ENCODE measurements at regions not wholly inside any gene's neighbourhood (a gene's known extent, or its start where the extent isn't known, plus 50 kb on each side); places are given as distances from the start of the nearest gene placed in this dataset.
"Not testable (repeated sequence)": the region's sequence is repeated elsewhere in the genome, so short reads cannot be mapped to it uniquely, and the experiment has no call there.

DNA sequence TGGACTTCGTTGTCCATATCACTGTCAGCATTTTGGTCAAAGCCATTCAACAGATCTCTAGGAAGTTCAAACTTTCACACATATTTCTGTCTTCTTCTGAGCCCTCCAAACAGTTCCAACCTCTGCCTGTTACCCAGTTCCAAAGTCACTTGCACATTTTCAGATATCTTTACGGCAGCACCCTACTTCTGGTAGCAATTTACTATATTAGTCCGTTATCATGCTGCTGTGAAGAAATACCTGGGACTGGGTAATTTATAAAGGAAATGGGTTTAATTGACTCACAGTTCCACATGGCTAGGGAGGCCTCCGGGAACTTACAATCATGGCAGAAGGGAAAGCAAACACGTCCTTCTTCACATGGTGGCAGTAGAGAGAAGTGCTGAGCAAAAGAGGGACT, 60.6 kb upstream of the HGFAC start:
- H3K4me1 ChIP-seq (ENCODE audit: control insufficient read depth, insufficient read depth, low read length), result peaks cover 11% of the 10 kb centered on the region
- not testable (repeated sequence) for DNase-seq; H3K36me3 ChIP-seq (ENCODE audit: control insufficient read depth, insufficient read depth, low read length); H3K9me3 ChIP-seq (replicated peaks; ENCODE audit: control insufficient read depth, low read depth, low read length); H3K27me3 ChIP-seq (ENCODE audit: control insufficient read depth, insufficient read depth, low read length); H3K27ac ChIP-seq (ENCODE audit: low read length); H3K4me3 ChIP-seq (ENCODE audit: low read length)
- WGBS (ENCODE audit: insufficient coverage), result 89% methylated on average over 3 of the region's 5 CpGs

DNA sequence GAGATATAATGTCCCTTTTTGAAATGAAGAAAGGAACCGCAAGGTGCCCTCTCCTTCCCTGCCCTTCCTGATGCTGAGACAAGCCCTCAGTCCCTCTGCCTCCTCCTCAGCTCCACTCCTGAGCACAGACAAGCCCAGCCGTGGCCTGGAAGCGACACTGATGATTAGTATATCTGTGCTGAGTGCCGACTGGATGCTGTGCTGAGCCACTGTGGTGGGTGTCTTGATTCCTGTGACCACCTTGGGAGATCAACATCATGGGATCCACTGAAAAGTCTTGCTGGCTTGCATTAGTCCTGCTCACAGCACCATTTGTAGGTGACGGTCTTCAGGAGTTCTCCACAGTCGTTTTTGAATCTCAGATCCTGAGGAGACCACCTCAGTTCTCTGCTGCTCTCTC, 59.5 kb upstream of the HGFAC start:
- Histone ChIP-seq H3K27ac (ENCODE audit: low read length) (no peak overlapping the region), H3K4me1 (ENCODE audit: control insufficient read depth, insufficient read depth, low read length) (peaks cover 11% of the 10 kb centered on the region), H3K4me3 (ENCODE audit: low read length) (no peak overlapping the region), H3K36me3 (ENCODE audit: control insufficient read depth, insufficient read depth, low read length) (peaks cover 3% of the 10 kb centered on the region), H3K27me3 (ENCODE audit: control insufficient read depth, insufficient read depth, low read length) (no peaks in the 10 kb centered on the region), H3K9me3 (replicated peaks; ENCODE audit: control insufficient read depth, low read depth, low read length) (peaks cover 8% of the 10 kb centered on the region)
- DNase-seq, result no peak
- 58% methylated on average over 2 of the region's 6 CpGs for WGBS (ENCODE audit: insufficient coverage)

DNA sequence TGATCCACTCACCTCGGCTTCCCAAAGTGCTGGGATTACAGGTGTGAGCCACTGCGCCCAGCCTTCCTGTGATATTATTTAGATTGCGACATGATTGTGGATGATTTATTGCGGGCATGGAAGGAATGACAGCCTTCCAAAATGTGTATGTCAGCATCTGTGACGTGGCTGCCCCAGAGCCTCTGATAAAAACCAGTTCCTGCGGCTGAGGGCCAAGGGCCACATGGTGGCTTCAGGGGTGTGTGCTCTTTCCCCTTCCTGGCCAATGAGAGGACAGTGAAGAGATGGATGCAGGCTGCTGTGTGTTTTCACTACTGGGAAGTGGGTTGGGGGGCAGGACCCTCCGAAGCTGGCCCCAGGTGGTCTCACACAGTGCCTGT, 57.4 kb upstream of the HGFAC start:
- Histone ChIP-seq H3K27me3 (ENCODE audit: control insufficient read depth, insufficient read depth, low read length) (no peaks in the 10 kb centered on the region), H3K4me1 (ENCODE audit: control insufficient read depth, insufficient read depth, low read length) (peaks cover 29% of the 10 kb centered on the region), H3K4me3 (ENCODE audit: low read length) (no peak overlapping the region), H3K36me3 (ENCODE audit: control insufficient read depth, insufficient read depth, low read length) (no peaks in the 10 kb centered on the region), H3K27ac (ENCODE audit: low read length) (no peak overlapping the region), H3K9me3 (replicated peaks; ENCODE audit: control insufficient read depth, low read depth, low read length) (peaks cover 8% of the 10 kb centered on the region)
- 94% methylated on average over 7 of the region's 7 CpGs for WGBS (ENCODE audit: insufficient coverage)
- no peak for DNase-seq

DNA sequence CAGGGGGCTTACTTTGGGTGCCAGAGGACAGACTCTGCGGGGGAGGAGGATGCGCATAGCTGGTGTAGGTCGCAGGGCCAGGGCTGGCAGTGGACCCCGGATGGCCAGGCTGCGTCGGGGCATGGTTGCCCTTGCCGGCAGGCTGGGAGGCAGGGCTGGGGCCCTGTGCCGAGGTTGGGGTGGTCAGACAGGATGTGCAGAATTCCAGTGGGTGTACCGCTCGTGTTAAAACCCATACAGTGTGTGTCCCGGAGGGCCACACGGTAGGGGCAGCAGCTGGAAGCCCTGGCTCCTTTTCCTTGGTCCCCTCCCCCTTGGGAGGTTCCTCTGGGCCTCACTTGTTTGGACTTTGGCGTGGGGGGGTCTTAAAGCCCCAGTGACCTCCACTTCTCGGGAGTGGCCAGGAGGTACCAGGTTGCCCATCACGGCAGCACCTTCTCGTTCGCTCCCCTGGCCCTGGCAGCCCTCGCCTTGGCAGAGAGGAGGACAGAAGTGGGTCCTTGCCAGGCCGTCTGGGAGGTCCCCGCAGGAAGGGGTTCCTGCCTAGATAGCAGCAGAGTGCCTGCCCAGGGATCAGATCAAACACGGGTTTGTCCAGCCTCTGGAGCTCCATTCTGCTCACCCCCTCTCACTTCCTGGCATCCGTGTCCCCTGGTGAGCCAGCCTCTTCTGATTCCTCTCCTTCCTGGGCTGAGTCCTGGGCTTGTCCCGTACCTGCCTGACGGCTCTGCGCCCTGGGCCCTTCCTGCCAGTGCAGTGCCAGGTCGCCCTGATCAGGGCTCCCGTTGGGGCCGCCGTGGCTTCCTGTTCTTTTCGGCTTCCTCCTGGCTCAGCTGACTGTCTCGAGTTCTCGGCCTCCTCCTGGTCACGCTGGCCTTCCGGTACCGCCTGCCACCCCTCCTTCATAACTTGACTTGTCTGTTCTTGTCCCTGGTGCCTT, 56.7 kb upstream of the HGFAC start:
- 73% methylated on average over 34 of the region's 35 CpGs for WGBS (ENCODE audit: insufficient coverage)

DNA sequence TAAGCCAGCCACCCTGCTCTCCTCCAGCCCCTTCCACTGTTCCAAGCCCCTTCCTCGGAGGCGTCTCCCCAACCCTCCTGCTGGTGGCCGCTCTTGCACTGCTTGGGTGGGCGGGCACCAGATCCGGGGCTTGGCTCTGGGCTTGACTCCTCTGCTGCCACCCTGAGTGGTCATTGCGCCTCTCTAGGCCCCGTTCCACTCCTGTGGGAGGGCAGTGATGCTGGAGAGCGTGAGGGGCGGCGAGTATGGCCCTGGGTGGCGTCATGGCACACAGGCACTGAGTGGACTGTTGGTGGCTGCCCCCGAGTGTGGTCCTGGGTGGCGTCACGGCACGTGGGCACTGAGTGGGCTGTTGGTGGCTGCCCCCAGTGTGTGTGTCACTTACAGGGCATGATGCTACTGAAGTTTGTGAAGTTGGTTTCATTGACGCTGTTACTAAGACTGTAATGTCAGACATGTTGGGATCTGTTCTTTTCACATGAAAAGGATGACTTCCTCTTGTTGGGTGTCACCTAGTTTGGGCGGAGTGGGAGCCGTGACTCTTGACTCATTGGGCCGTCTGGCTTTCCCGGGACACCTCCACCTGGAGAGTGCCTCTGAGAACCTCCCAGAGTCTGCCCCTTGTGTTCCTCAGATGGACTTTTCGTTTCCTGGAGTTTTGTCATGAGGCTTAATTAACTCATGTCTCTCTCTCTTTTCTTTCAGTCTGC, 55.9 kb upstream of the HGFAC start:
- no peak overlapping the region for H3K4me3 ChIP-seq (ENCODE audit: low read length)
- H3K27ac ChIP-seq (ENCODE audit: low read length), result peak overlapping the region; percentile 49

More for the DNA sequence above, 56.7 kb upstream of the HGFAC start:
- H3K4me1 ChIP-seq (ENCODE audit: control insufficient read depth, insufficient read depth, low read length), result peaks cover 36% of the 10 kb centered on the region
- H3K36me3 ChIP-seq (ENCODE audit: control insufficient read depth, insufficient read depth, low read length), result no peaks in the 10 kb centered on the region
- peaks cover 6% of the 10 kb centered on the region for H3K9me3 ChIP-seq (replicated peaks; ENCODE audit: control insufficient read depth, low read depth, low read length)
- no peak overlapping the region for H3K4me3 ChIP-seq (ENCODE audit: low read length)
- peak overlapping the region; percentile 10 for H3K27ac ChIP-seq (ENCODE audit: low read length)
- H3K27me3 ChIP-seq (ENCODE audit: control insufficient read depth, insufficient read depth, low read length), result no peaks in the 10 kb centered on the region
- peak; percentile 64 for DNase-seq

DNA sequence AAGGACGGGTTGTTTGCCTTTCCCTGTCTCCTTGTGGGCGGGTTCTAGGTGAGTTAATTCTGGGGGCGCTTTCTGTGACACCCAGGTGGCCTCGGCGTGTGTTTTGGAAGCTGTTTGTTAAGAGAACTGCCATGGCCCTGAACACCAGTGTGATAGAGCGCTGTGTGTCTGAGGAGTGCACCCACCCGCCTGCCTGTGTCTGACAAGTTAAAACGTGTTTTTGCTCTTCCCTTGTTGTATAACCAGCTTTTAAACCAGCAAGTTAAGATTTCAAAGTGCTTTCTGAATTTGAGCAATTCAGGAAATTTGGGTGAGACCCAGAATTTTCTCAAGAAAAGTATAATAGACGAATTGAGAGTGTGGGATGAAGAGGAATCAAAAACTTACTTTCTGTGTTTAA, 55.2 kb upstream of the HGFAC start:
- no peak overlapping the region for H3K4me3 ChIP-seq (ENCODE audit: low read length)
- WGBS (ENCODE audit: insufficient coverage), result 80% methylated on average over 8 of the region's 9 CpGs
- DNase-seq, result no peak
- no peak overlapping the region for H3K27ac ChIP-seq (ENCODE audit: low read length)
- no peaks in the 10 kb centered on the region for H3K9me3 ChIP-seq (replicated peaks; ENCODE audit: control insufficient read depth, low read depth, low read length)
- peaks cover 43% of the 10 kb centered on the region for H3K4me1 ChIP-seq (ENCODE audit: control insufficient read depth, insufficient read depth, low read length)
- no peaks in the 10 kb centered on the region for H3K36me3 ChIP-seq (ENCODE audit: control insufficient read depth, insufficient read depth, low read length)
- no peaks in the 10 kb centered on the region for H3K27me3 ChIP-seq (ENCODE audit: control insufficient read depth, insufficient read depth, low read length)

More for the DNA sequence above, 55.9 kb upstream of the HGFAC start:
- H3K4me1 ChIP-seq (ENCODE audit: control insufficient read depth, insufficient read depth, low read length), result peaks cover 43% of the 10 kb centered on the region
- WGBS (ENCODE audit: insufficient coverage), result 89% methylated on average over 21 of the region's 21 CpGs
- DNase-seq, result no peak
- no peaks in the 10 kb centered on the region for H3K36me3 ChIP-seq (ENCODE audit: control insufficient read depth, insufficient read depth, low read length)
- H3K9me3 ChIP-seq (replicated peaks; ENCODE audit: control insufficient read depth, low read depth, low read length), result no peaks in the 10 kb centered on the region
- H3K27me3 ChIP-seq (ENCODE audit: control insufficient read depth, insufficient read depth, low read length), result no peaks in the 10 kb centered on the region

DNA sequence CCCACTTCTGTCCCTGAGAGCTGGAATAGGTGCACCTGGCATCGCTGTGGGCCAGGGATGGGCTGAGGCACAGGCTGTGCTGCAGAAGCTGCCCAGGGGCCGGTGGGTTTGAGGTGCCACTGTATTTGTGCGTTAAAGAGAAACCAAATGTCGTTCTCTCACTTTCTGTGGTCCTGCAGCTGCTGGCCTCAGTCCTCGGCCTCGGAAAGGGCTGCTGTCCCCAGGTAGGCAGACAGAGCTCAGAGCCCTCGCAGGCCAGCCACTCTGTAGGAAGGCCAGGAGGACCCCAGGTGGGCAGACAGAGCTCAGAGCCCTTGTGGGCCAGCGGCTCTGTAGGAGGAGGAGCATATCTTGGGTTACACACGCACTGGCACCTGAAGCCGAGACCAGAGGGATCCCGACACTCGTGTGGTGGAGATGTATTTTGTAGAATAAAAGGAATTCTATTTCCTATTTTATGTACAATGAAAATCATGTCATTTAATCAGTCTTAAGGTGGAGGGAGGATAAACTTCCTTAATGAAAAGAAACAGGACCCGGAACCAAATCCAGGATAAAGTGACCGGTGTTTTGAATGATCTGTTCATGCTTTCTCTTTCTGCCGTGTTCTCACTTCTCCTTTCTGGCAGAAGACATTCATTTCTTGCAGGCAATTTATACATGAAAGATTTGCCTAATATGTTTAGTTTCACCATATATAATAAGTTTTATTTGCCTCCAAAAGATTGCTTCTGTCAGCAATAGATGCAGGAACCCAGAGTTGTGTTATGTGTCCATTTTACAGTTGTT, 54.4 kb upstream of the HGFAC start:
- peaks cover 43% of the 10 kb centered on the region for H3K4me1 ChIP-seq (ENCODE audit: control insufficient read depth, insufficient read depth, low read length)
- H3K9me3 ChIP-seq (replicated peaks; ENCODE audit: control insufficient read depth, low read depth, low read length), result no peaks in the 10 kb centered on the region
- H3K27me3 ChIP-seq (ENCODE audit: control insufficient read depth, insufficient read depth, low read length), result no peaks in the 10 kb centered on the region
- DNase-seq, result no peak
- no peaks in the 10 kb centered on the region for H3K36me3 ChIP-seq (ENCODE audit: control insufficient read depth, insufficient read depth, low read length)
- WGBS (ENCODE audit: insufficient coverage), result 48% methylated on average over 8 of the region's 15 CpGs
- H3K4me3 ChIP-seq (ENCODE audit: low read length), result no peak overlapping the region
- peak overlapping the region; percentile 53 for H3K27ac ChIP-seq (ENCODE audit: low read length)

DNA sequence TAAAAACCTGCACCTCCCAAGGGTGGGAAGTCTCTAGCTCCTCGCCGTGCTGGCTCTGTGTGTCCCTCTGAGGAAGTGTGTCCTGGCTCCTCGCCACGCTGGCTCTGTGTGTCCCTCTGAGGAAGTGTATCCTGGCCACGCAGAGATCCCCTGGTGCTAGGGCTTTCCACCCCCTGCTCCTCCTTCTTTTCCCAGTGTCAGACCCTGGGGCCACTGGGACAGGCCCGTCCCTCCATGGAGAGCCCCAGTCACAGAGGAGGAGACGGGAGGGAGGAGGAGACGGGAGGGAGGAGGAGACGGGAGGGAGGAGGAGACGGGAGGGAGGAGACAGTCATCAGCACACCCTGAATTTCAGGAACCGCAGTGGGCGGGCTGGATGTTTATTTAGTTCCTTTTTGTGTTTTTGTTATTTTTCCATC, 53.8 kb upstream of the HGFAC start:
- no peak overlapping the region for H3K4me3 ChIP-seq (ENCODE audit: low read length)

DNA sequence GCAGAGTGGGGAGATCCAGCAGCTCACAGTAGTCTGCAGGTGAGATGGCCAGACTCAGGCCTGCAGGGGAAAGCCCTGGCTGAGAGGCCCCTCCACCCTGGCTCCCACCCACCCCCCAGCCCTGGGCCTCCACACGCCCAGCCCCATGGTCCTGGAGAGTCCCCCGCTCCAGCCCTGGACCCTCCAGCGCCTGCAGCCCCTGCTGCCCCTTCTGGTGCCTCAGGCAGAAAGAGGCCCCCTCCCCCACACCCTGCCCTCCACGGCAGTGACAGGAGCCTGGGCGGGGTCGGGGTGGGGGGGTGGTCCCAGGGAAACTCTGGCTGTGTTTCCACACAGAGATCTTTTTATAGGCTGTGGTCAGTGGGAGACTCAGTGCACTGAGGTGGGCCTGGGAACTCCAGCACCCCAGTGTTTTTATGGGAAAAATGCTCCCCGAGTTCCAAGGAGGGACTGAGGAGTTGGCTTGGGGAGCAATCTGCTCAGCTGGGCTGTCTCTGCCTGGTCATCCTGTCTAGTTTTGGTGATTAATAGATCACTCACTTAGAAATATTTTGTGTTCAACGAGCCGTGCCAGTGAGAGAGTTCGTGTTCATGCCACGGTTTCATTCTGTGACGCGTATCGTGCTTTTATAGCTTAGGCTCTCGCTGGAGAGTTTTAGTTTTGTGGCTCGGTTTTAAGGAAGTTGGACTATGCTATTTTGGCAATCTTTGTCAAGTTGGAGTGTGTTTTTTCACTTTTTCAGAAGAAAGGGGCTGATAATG, 53.1 kb upstream of the HGFAC start:
- DNase-seq, result peak; percentile 82
- peaks cover 43% of the 10 kb centered on the region for H3K4me1 ChIP-seq (ENCODE audit: control insufficient read depth, insufficient read depth, low read length)
- peak overlapping the region; percentile 85 for H3K27ac ChIP-seq (ENCODE audit: low read length)
- no peak overlapping the region for H3K4me3 ChIP-seq (ENCODE audit: low read length)
- H3K27me3 ChIP-seq (ENCODE audit: control insufficient read depth, insufficient read depth, low read length), result no peaks in the 10 kb centered on the region
- H3K36me3 ChIP-seq (ENCODE audit: control insufficient read depth, insufficient read depth, low read length), result peaks cover under 1% of the 10 kb centered on the region
- WGBS (ENCODE audit: insufficient coverage), result 0% methylated on average over 7 of the region's 16 CpGs
- no peaks in the 10 kb centered on the region for H3K9me3 ChIP-seq (replicated peaks; ENCODE audit: control insufficient read depth, low read depth, low read length)

More for the DNA sequence above, 53.8 kb upstream of the HGFAC start:
- whole genome bisulfite sequencing (ENCODE audit: insufficient coverage), result 20% methylated on average over 2 of the region's 12 CpGs
- peaks cover 43% of the 10 kb centered on the region for H3K4me1 ChIP-seq (ENCODE audit: control insufficient read depth, insufficient read depth, low read length)
- DNase-seq, result peak; percentile 86
- no peaks in the 10 kb centered on the region for H3K9me3 ChIP-seq (replicated peaks; ENCODE audit: control insufficient read depth, low read depth, low read length)
- peak overlapping the region; percentile 53 for H3K27ac ChIP-seq (ENCODE audit: low read length)
- H3K36me3 ChIP-seq (ENCODE audit: control insufficient read depth, insufficient read depth, low read length), result no peaks in the 10 kb centered on the region
- no peaks in the 10 kb centered on the region for H3K27me3 ChIP-seq (ENCODE audit: control insufficient read depth, insufficient read depth, low read length)

Measured in muscle of leg (tissue), 3 donors.